Ascending aorta (tissue), 2 donors: ENCODE measurements at regions not wholly inside any gene's neighbourhood (a gene's known extent, or its start where the extent isn't known, plus 50 kb on each side); places are given as distances from the start of the nearest gene placed in this dataset.

ENCODE experiments used
- DNase-seq, 2 donors: peaks; one replicate each; pipeline ENCODE4 v3.0.0-alpha.2; 2019; ENCODE audit warnings: low spot score in 2 of 2
- H3K27ac ChIP-seq, 2 donors: fragments of 200-600 bp; sonication (generic); one replicate each; pipeline ENCODE4 v1.5.1; 2016 to 2017; ENCODE audit warnings: mild to moderate bottlenecking in 1 of 2
- H3K27me3 ChIP-seq: fragments of 200-600 bp; sonication (generic); one replicate; pipeline ENCODE4 v1.5.1; 2017
- H3K36me3 ChIP-seq, 2 donors: fragments of 200-600 bp; sonication (generic); one replicate each; pipeline ENCODE4 v1.5.1; 2016
- H3K4me1 ChIP-seq, 2 donors: fragments of 200-600 bp; sonication (generic); one replicate each; pipeline ENCODE4 v1.5.1; 2016 to 2017; ENCODE audit warnings: mild to moderate bottlenecking in 1 of 2
- H3K4me3 ChIP-seq, 2 donors: fragments of 200-600 bp; sonication (generic); one replicate each; pipeline ENCODE4 v1.5.1; 2016 to 2017; ENCODE audit warnings: mild to moderate bottlenecking in 1 of 2
- H3K9me3 ChIP-seq, 2 donors: fragments of 200-600 bp; sonication (generic); one replicate each; pipeline ENCODE4 v1.5.1; 2016
- CTCF ChIP-seq, 3 experiments: fragments of 200-600 bp in 2 of 3; fragments of 450-650 bp in 1 of 3; sonication (generic) in 2 of 3; IDR thresholded peaks; one replicate each; pipeline ENCODE4 v1.5.1; 2016 to 2019; ENCODE audit warnings: antibody characterized with exemption in 3 of 3, mild to moderate bottlenecking in 1 of 3, moderate library complexity in 1 of 3
- intact Hi-C: fragments of 100-400 bp; cut with DNase I; formaldehyde crosslinking; loops from one replicate; pipeline ENCODE4 v1.15.1; 2023

GRCh38 chr9:106731910-106732309 is 131.1 kb upstream of the ZNF462 start:
- intact Hi-C loops = no loop called here
- no peak overlapping the region for H3K4me3 ChIP-seq
- no peaks in the 10 kb centered on the region for H3K36me3 ChIP-seq
- no peak for DNase-seq
- H3K27ac ChIP-seq = no peak overlapping the region
- H3K27me3 ChIP-seq = no peaks in the 10 kb centered on the region
- TF ChIP-seq CTCF (IDR thresholded peaks at IDR 0.05) = no peak
- no peaks in the 10 kb centered on the region for H3K9me3 ChIP-seq
- H3K4me1 ChIP-seq = no peaks in the 10 kb centered on the region

- intact Hi-C loops = no loop called here
- Histone ChIP-seq H3K9me3 (no peaks in the 10 kb centered on the region), H3K36me3 (no peaks in the 10 kb centered on the region), H3K27me3 (no peaks in the 10 kb centered on the region), H3K27ac (no peak overlapping the region), H3K4me1 (no peaks in the 10 kb centered on the region), H3K4me3 (no peak overlapping the region)
- DNase-seq = no peak
- no peak for TF ChIP-seq CTCF (IDR thresholded peaks at IDR 0.05)
Observed at GRCh38 chr9:106733828-106734380, 129.1 kb upstream of the ZNF462 start.

GRCh38 chr9:106737516-106737915 is 125.5 kb upstream of the ZNF462 start:
- H3K36me3 ChIP-seq = no peaks in the 10 kb centered on the region
- H3K27ac ChIP-seq = no peak overlapping the region
- no peaks in the 10 kb centered on the region for H3K4me1 ChIP-seq
- no peak for TF ChIP-seq CTCF (IDR thresholded peaks at IDR 0.05)
- no peak for DNase-seq
- intact Hi-C loops = no loop called here
- no peaks in the 10 kb centered on the region for H3K9me3 ChIP-seq
- H3K27me3 ChIP-seq = no peaks in the 10 kb centered on the region
- no peak overlapping the region for H3K4me3 ChIP-seq

- no peaks in the 10 kb centered on the region for H3K27me3 ChIP-seq
- no peaks in the 10 kb centered on the region for H3K4me1 ChIP-seq
- intact Hi-C loops = no loop called here
- H3K36me3 ChIP-seq = no peaks in the 10 kb centered on the region
- H3K9me3 ChIP-seq = no peaks in the 10 kb centered on the region
- DNase-seq = no peak
- H3K4me3 ChIP-seq = no peak overlapping the region
- H3K27ac ChIP-seq = no peak overlapping the region
- no peak for TF ChIP-seq CTCF (IDR thresholded peaks at IDR 0.05)
Observed at GRCh38 chr9:106738109-106738508, 124.9 kb upstream of the ZNF462 start.

GRCh38 chr9:106745457-106745856 is 117.5 kb upstream of the ZNF462 start:
- Histone ChIP-seq H3K27me3 (no peaks in the 10 kb centered on the region), H3K27ac (no peak overlapping the region), H3K4me1 (no peaks in the 10 kb centered on the region), H3K36me3 (no peaks in the 10 kb centered on the region), H3K9me3 (no peaks in the 10 kb centered on the region), H3K4me3 (no peak overlapping the region)
- TF ChIP-seq CTCF (IDR thresholded peaks at IDR 0.05) = no peak
- no peak for DNase-seq
- intact Hi-C loops = no loop called here

GRCh38 chr9:106745876-106746275 is 117.1 kb upstream of the ZNF462 start:
- Histone ChIP-seq H3K9me3 (no peaks in the 10 kb centered on the region), H3K4me1 (no peaks in the 10 kb centered on the region), H3K27ac (no peak overlapping the region), H3K36me3 (no peaks in the 10 kb centered on the region), H3K27me3 (no peaks in the 10 kb centered on the region), H3K4me3 (no peak overlapping the region)
- intact Hi-C loops = no loop called here
- no peak for DNase-seq
- TF ChIP-seq CTCF (IDR thresholded peaks at IDR 0.05) = no peak
